Epithelial cell of proximal tubule (primary cell): ENCODE measurements at regions not wholly inside any gene's neighbourhood (a gene's known extent, or its start where the extent isn't known, plus 50 kb on each side); places are given as distances from the start of the nearest gene placed in this dataset.

Experiments
- DNase-seq: peaks from one replicate; pipeline ENCODE4 v3.0.0-alpha.2; 2011; ENCODE audit warnings: low read depth
- H3K4me3 ChIP-seq: 2 replicates; pipeline ENCODE4 v1.5.1; 2011; ENCODE audit warnings: low read depth, mild to moderate bottlenecking, low read length
- CTCF ChIP-seq: conservative IDR thresholded peaks from 2 replicates; pipeline ENCODE4 v1.5.1; 2012; ENCODE audit warnings: low read depth, mild to moderate bottlenecking, low read length

GRCh38 chr20:12466915-12467314 is 541.9 kb upstream of the SPTLC3 start:
- TF ChIP-seq CTCF, result no peak
- no peak for DNase-seq
- no peak overlapping the region for H3K4me3 ChIP-seq

GRCh38 chr20:12467758-12468157 is 541.0 kb upstream of the SPTLC3 start:
- no peak for DNase-seq
- no peak for TF ChIP-seq CTCF
- H3K4me3 ChIP-seq, result no peak overlapping the region

GRCh38 chr20:12482661-12483060 is 526.1 kb upstream of the SPTLC3 start:
- no peak overlapping the region for H3K4me3 ChIP-seq
- no peak for TF ChIP-seq CTCF
- no peak for DNase-seq

- DNase-seq, result no peak
- TF ChIP-seq CTCF, result no peak
Measured at GRCh38 chr20:12502443-12502842, 506.3 kb upstream of the SPTLC3 start.

GRCh38 chr20:12504779-12505178 is 504.0 kb upstream of the SPTLC3 start:
- no peak for TF ChIP-seq CTCF
- no peak for DNase-seq
- H3K4me3 ChIP-seq, result no peak overlapping the region

More at GRCh38 chr20:12502443-12502842, 506.3 kb upstream of the SPTLC3 start:
- no peak overlapping the region for H3K4me3 ChIP-seq

- no peak for DNase-seq
- no peak overlapping the region for H3K4me3 ChIP-seq
- TF ChIP-seq CTCF, result no peak
Measured at GRCh38 chr20:12511499-12511898, 497.3 kb upstream of the SPTLC3 start.

- no peak overlapping the region for H3K4me3 ChIP-seq
- DNase-seq, result no peak
- no peak for TF ChIP-seq CTCF
Measured at GRCh38 chr20:12512755-12513154, 496.0 kb upstream of the SPTLC3 start.
